Smooth muscle cell (in vitro differentiated cells): ENCODE measurements at regions not wholly inside any gene's neighbourhood (a gene's known extent, or its start where the extent isn't known, plus 50 kb on each side); places are given as distances from the start of the nearest gene placed in this dataset.
A peak's percentile ranks its signal among the peaks of the same experiment; 100 is the strongest.

Source experiments
- DNase-seq: peaks from one replicate; lab custom pipeline; 2025; ENCODE audit not compliant: unreplicated experiment; lab: John Stamatoyannopoulos, UW
- H2AFZ ChIP-seq: fragments of 200-600 bp; sonication (generic); 2 replicates; pipeline ENCODE4 v1.6.0; 2016; ENCODE audit warnings: antibody characterized with exemption, low read depth, mild to moderate bottlenecking
- H3F3A ChIP-seq: fragments of 200-600 bp; sonication (generic); 2 replicates; pipeline ENCODE4 v1.6.0; 2017; ENCODE audit warnings: antibody characterized with exemption, low read depth
- H3K27ac ChIP-seq: fragments of 200-600 bp; sonication (generic); 2 replicates; pipeline ENCODE4 v1.5.1; 2016; ENCODE audit warnings: low read depth, mild to moderate bottlenecking
- H3K27me3 ChIP-seq: fragments of 200-600 bp; sonication (generic); 2 replicates; pipeline ENCODE4 v1.6.1; 2016; ENCODE audit warnings: low read depth, mild to moderate bottlenecking
- H3K36me3 ChIP-seq: fragments of 200-600 bp; sonication (generic); 2 replicates; pipeline ENCODE4 v1.5.1; 2016; ENCODE audit warnings: low read depth
- H3K4me1 ChIP-seq: fragments of 200-600 bp; sonication (generic); 2 replicates; pipeline ENCODE4 v1.5.1; 2016; ENCODE audit warnings: low read depth
- H3K4me2 ChIP-seq: fragments of 200-600 bp; sonication (generic); 2 replicates; pipeline ENCODE4 v1.6.0; 2016; ENCODE audit warnings: mild to moderate bottlenecking
- H3K4me3 ChIP-seq: fragments of 200-600 bp; sonication (generic); 2 replicates; pipeline ENCODE4 v1.5.1; 2016; ENCODE audit warnings: mild to moderate bottlenecking
- H3K79me2 ChIP-seq: fragments of 200-600 bp; sonication (generic); 2 replicates; pipeline ENCODE4 v1.6.0; 2016; ENCODE audit warnings: low read depth, mild to moderate bottlenecking
- H3K9ac ChIP-seq: fragments of 200-600 bp; sonication (generic); 2 replicates; pipeline ENCODE4 v1.6.0; 2016; ENCODE audit warnings: low read depth
- H3K9me3 ChIP-seq: fragments of 200-600 bp; sonication (generic); replicated peaks from 2 replicates; pipeline ENCODE4 v1.5.1; 2016; ENCODE audit warnings: low read depth
- H4K20me1 ChIP-seq: fragments of 200-600 bp; sonication (generic); 2 replicates; pipeline ENCODE4 v1.6.0; 2016; ENCODE audit warnings: low read depth
- WGBS: methylation state at CpG from one replicate; pipeline ENCODE4 v1.1.7; 2016; ENCODE audit warnings: low lambda C conversion rate; 5-methylcytosine and 5-hydroxymethylcytosine counted together
- TF ChIP-seq, protein P1 (sequence below): fragments of 200-600 bp; sonication (generic); IDR thresholded peaks from 2 replicates; pipeline ENCODE4 v1.5.1; 2017; ENCODE audit warnings: borderline replicate concordance, mild to moderate bottlenecking, antibody characterized with exemption; ENCODE audit not compliant: insufficient read depth, poor library complexity, severe bottlenecking

- H3K9me3 ChIP-seq: no peaks in the 10 kb centered on the region
- H2AFZ ChIP-seq: no peak overlapping the region
- 93% methylated on average over 6 of the region's 6 CpGs for WGBS
- H3K4me3 ChIP-seq: no peak overlapping the region
- H3K4me1 ChIP-seq: peaks cover 8% of the 10 kb centered on the region
- TF ChIP-seq, protein P1, sequence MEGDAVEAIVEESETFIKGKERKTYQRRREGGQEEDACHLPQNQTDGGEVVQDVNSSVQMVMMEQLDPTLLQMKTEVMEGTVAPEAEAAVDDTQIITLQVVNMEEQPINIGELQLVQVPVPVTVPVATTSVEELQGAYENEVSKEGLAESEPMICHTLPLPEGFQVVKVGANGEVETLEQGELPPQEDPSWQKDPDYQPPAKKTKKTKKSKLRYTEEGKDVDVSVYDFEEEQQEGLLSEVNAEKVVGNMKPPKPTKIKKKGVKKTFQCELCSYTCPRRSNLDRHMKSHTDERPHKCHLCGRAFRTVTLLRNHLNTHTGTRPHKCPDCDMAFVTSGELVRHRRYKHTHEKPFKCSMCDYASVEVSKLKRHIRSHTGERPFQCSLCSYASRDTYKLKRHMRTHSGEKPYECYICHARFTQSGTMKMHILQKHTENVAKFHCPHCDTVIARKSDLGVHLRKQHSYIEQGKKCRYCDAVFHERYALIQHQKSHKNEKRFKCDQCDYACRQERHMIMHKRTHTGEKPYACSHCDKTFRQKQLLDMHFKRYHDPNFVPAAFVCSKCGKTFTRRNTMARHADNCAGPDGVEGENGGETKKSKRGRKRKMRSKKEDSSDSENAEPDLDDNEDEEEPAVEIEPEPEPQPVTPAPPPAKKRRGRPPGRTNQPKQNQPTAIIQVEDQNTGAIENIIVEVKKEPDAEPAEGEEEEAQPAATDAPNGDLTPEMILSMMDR: no peak
- H3K4me2 ChIP-seq: no peak overlapping the region
- H3F3A ChIP-seq: no peaks in the 10 kb centered on the region
- no peak overlapping the region for H3K9ac ChIP-seq
- H4K20me1 ChIP-seq: no peaks in the 10 kb centered on the region
- no peak for DNase-seq
- H3K27ac ChIP-seq: no peak overlapping the region
- no peaks in the 10 kb centered on the region for H3K36me3 ChIP-seq
- H3K27me3 ChIP-seq: no peaks in the 10 kb centered on the region
- H3K79me2 ChIP-seq: no peaks in the 10 kb centered on the region
These were observed 168.4 kb upstream of the HAAO start for GRCh38 chr2:42960842-42961180.

DNA sequence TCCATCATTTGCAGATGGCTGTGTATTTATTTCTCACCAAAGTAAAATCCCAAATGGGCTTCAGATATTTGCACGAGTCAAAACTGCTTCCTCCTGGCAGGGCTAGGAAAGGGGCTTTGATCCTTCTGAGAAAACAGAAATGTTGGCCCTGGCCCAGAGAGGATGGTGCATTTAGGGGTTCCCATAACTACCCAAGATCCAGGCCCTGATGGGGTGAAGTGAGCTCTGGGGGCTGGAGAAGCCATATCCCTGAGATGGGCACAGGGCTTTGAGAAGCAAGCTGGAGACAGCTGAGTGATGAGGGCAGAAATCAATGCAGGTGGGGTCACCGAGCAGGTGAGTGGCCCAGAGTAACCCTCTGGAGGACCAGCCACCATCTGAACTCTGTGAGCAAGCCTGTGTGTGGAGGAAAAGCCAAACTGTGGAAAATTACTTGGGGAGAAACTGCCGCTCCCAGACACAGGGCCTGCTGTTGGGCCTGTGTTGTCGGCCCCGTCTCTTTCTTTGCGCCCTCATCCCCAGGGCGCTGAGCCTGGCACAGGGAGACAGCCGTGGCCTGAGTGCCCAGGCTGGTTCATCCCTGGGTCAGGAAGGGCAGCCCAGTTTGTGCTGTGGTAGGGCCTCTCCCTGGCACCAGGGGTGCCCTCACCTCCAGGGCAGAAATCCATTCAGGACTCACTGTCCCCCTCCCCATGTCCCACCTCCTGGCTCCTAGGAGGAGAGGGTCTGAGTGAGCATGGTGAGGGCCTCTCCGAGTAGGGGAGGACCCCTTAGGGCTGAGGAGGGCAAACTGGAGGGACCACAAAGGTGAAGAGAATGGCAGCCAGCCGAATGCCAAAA, 167.8 kb upstream of the HAAO start:
- Histone ChIP-seq H4K20me1 (no peaks in the 10 kb centered on the region), H3K9ac (no peak overlapping the region), H3K4me2 (peak overlapping the region; percentile 15), H3F3A (no peaks in the 10 kb centered on the region), H3K79me2 (no peaks in the 10 kb centered on the region), H3K9me3 (no peaks in the 10 kb centered on the region), H3K36me3 (no peaks in the 10 kb centered on the region), H2AFZ (no peak overlapping the region), H3K27me3 (no peaks in the 10 kb centered on the region), H3K27ac (no peak overlapping the region), H3K4me1 (peaks cover 8% of the 10 kb centered on the region), H3K4me3 (no peak overlapping the region)
- TF ChIP-seq, protein P1: no peak
- no peak for DNase-seq
- 87% methylated on average over 10 of the region's 10 CpGs for WGBS

GRCh38 chr2:42959234-42960001, 167.0 kb upstream of the HAAO start:
- Histone ChIP-seq H3K27ac (no peak overlapping the region), H3K36me3 (no peaks in the 10 kb centered on the region), H3K9ac (no peak overlapping the region), H3K4me3 (no peak overlapping the region), H3K27me3 (no peaks in the 10 kb centered on the region), H2AFZ (peak overlapping the region; percentile 7), H3K4me1 (peaks cover 9% of the 10 kb centered on the region), H4K20me1 (no peaks in the 10 kb centered on the region), H3K79me2 (no peaks in the 10 kb centered on the region), H3K4me2 (peak overlapping the region; percentile 15), H3F3A (no peaks in the 10 kb centered on the region), H3K9me3 (no peaks in the 10 kb centered on the region)
- 42% methylated on average over 8 of the region's 8 CpGs for WGBS
- no peak for DNase-seq
- TF ChIP-seq, protein P1: no peak
